ENCODE measurements at regions not wholly inside any gene's neighbourhood (a gene's known extent, or its start where the extent isn't known, plus 50 kb on each side); places are given as distances from the start of the nearest gene placed in this dataset.

GRCh38 chr1:106957795-106958194, 98.7 kb upstream of the PRMT6 start:
- no peak for ATAC-seq
- H4K20me1 ChIP-seq (ENCODE audit: insufficient read depth, low read length): no peaks in the 10 kb centered on the region
- 0% methylated on average over 3 of the region's 3 CpGs for WGBS (ENCODE audit: low lambda C conversion rate)
- H3K9ac ChIP-seq (ENCODE audit: insufficient read depth, low read depth, low read length): no peak overlapping the region
- no peak overlapping the region for H3K4me2 ChIP-seq (ENCODE audit: low read depth, low read length)
- no peaks in the 10 kb centered on the region for H3K79me2 ChIP-seq (ENCODE audit: insufficient read depth, low read length)
- H3K4me3 ChIP-seq (replicated peaks in 1 of 3; ENCODE audit: insufficient read depth in 1 of 3, low read depth in 2 of 3, low read length in 3 of 3): no peak overlapping the region
- no peak for FAIRE-seq
- no peak for DNase-seq (ENCODE audit: low spot score)
- no peak overlapping the region for H3K27ac ChIP-seq (ENCODE audit: extremely low read length, insufficient read depth, low read length)
- no peaks in the 10 kb centered on the region for H3K36me3 ChIP-seq (replicated peaks in 1 of 2; ENCODE audit: control insufficient read depth in 1 of 2, insufficient read depth in 2 of 2, low read length in 2 of 2)
- H3K9me3 ChIP-seq (ENCODE audit: low read length): peaks cover 15% of the 10 kb centered on the region; the same call in 1 of the 2 replicates
- no peaks in the 10 kb centered on the region; a peak in 1 of 5 replicates for H3K27me3 ChIP-seq (ENCODE audit: control insufficient read depth in 1 of 2, insufficient read depth in 2 of 2, low read length in 2 of 2)
- H2AFZ ChIP-seq (ENCODE audit: low read length): no peak overlapping the region
- in situ Hi-C loops (cut with HindIII; ENCODE audit: extremely low pct_ligation_motif_present, low pct_unique_long_range_greater_than_20kb): no loop called here
- POLR2A ChIA-PET: no interaction called here
- TF ChIP-seq ARID3A (IDR thresholded peaks at IDR 0.05; ENCODE audit: low read depth, low read length) (no peak), MED8 (CRISPR knock-in tag; IDR thresholded peaks at IDR 0.05; ENCODE audit: insufficient replicate concordance) (no peak), SMAD9 (CRISPR knock-in tag; IDR thresholded peaks at IDR 0.05) (no peak)
- BruUV-seq (replicated peaks): no TSS peak
- CTCF ChIA-PET (ENCODE audit: low intra/inter-chr PET ratio, low total read pairs): no interaction called here
- intact Hi-C loops (cut with micrococcal nuclease; ENCODE audit: unreplicated experiment): no loop called here
- H3K4me1 ChIP-seq (ENCODE audit: insufficient read depth, low read length): no peaks in the 10 kb centered on the region

DNA sequence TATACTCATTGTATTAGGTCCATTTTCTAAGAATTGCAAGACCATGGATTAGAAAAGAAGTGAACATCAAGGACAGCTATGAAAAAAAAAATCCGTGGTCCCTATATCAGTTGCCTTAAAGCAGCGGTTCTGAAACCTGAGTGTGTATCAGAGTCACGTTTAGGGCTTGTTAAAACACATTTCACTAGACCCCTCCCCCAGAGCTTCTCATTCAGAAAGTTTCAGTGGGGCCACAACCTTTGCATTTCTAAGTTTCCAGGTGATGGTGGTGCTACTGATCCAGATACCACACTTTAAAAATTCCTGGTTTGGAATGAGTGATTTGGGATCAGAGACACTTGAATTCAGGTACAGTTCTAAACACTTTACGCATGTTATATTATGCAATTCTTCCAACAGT, 96.1 kb upstream of the PRMT6 start:
- H3K9ac ChIP-seq (ENCODE audit: insufficient read depth, low read depth, low read length): no peak overlapping the region
- POLR2A ChIA-PET: no interaction called here
- H4K20me1 ChIP-seq (ENCODE audit: insufficient read depth, low read length): no peaks in the 10 kb centered on the region
- no peaks in the 10 kb centered on the region for H3K79me2 ChIP-seq (ENCODE audit: insufficient read depth, low read length)
- H3K27ac ChIP-seq (ENCODE audit: extremely low read length, insufficient read depth, low read length): no peak overlapping the region
- ATAC-seq: no peak
- DNase-seq (ENCODE audit: low spot score): no peak
- in situ Hi-C loops (cut with HindIII; ENCODE audit: extremely low pct_ligation_motif_present, low pct_unique_long_range_greater_than_20kb): no loop called here
- intact Hi-C loops (cut with micrococcal nuclease; ENCODE audit: unreplicated experiment): no loop called here
- H3K4me3 ChIP-seq (replicated peaks in 1 of 3; ENCODE audit: insufficient read depth in 1 of 3, low read depth in 2 of 3, low read length in 3 of 3): no peak overlapping the region
- WGBS (ENCODE audit: low lambda C conversion rate): 16% methylated on average over 4 of the region's 4 CpGs
- H3K4me2 ChIP-seq (ENCODE audit: low read depth, low read length): no peak overlapping the region
- no peaks in the 10 kb centered on the region for H3K4me1 ChIP-seq (ENCODE audit: insufficient read depth, low read length)
- H3K36me3 ChIP-seq (replicated peaks in 1 of 2; ENCODE audit: control insufficient read depth in 1 of 2, insufficient read depth in 2 of 2, low read length in 2 of 2): no peaks in the 10 kb centered on the region
- H2AFZ ChIP-seq (ENCODE audit: low read length): no peak overlapping the region
- CTCF ChIA-PET (ENCODE audit: low intra/inter-chr PET ratio, low total read pairs): no interaction called here
- no peak for FAIRE-seq
- BruUV-seq (replicated peaks): no TSS peak
- no peaks in the 10 kb centered on the region; a peak in 1 of 5 replicates for H3K27me3 ChIP-seq (ENCODE audit: control insufficient read depth in 1 of 2, insufficient read depth in 2 of 2, low read length in 2 of 2)
- peaks cover 26% of the 10 kb centered on the region; the same call in 1 of the 2 replicates for H3K9me3 ChIP-seq (ENCODE audit: low read length)
- TF ChIP-seq ZNF225 (CRISPR knock-in tag; IDR thresholded peaks at IDR 0.05) (no peak), TARDBP (CRISPR knock-in tag; IDR thresholded peaks at IDR 0.05) (no peak), ZNF512B (CRISPR knock-in tag; IDR thresholded peaks at IDR 0.05; ENCODE audit: borderline replicate concordance) (no peak), SYNCRIP (IDR thresholded peaks at IDR 0.05; ENCODE audit: insufficient read depth, low read depth, low read length) (no peak), ZNF563 (CRISPR knock-in tag; IDR thresholded peaks at IDR 0.05) (no peak), ZBTB14 (CRISPR knock-in tag; IDR thresholded peaks at IDR 0.05) (no peak), RFX3 (CRISPR knock-in tag; IDR thresholded peaks at IDR 0.05) (no peak), TIGD3 (CRISPR knock-in tag; IDR thresholded peaks at IDR 0.05; ENCODE audit: borderline replicate concordance) (no peak), ZNF24 (IDR thresholded peaks at IDR 0.05) (no peak), RFX1 (IDR thresholded peaks at IDR 0.05) (no peak)
